ENCODE measurements at regions not wholly inside any gene's neighbourhood (a gene's known extent, or its start where the extent isn't known, plus 50 kb on each side); places are given as distances from the start of the nearest gene placed in this dataset.

DNA sequence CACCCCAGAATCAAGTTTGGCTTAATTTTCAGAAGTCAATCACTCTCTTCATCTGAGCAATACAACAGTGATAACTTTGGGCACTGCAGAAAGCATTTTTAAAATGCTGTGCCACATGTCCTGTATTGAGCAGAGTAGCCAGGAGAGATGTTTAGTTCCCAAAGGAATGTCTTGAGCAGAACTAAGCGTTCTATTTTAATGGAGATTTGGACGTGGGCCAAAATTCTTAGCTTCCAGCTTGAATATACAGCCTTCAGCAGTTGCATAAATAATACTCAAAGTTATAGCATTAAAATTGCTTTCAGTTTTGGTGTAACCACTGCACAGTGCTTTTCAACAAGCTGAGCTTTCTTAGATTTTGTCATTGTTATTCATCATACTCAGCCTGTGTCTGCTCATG, 679.2 kb downstream of the NLGN4X start:
- H3K36me3 ChIP-seq (replicated peaks in 1 of 2): no peaks in the 10 kb centered on the region
- H3K4me3 ChIP-seq: no peak overlapping the region
- WGBS, 4 donors: 17 to 33% (median 26%) methylated on average over 2 of the region's 2 CpGs
- DNase-seq: no peak
- H3K9me3 ChIP-seq (replicated peaks in 1 of 3): peaks cover 0 to 4% (median 0%) of the 10 kb centered on the region in 3 donors
- TF ChIP-seq POLR2A (IDR thresholded peaks at IDR 0.05): no peak
- intact Hi-C loops (cut with DNase I): no loop called here
- no peaks in the 10 kb centered on the region for H3K27me3 ChIP-seq
- H3K27ac ChIP-seq: no peak overlapping the region
- H3K4me1 ChIP-seq (replicated peaks in 1 of 2): no peaks in the 10 kb centered on the region

DNA sequence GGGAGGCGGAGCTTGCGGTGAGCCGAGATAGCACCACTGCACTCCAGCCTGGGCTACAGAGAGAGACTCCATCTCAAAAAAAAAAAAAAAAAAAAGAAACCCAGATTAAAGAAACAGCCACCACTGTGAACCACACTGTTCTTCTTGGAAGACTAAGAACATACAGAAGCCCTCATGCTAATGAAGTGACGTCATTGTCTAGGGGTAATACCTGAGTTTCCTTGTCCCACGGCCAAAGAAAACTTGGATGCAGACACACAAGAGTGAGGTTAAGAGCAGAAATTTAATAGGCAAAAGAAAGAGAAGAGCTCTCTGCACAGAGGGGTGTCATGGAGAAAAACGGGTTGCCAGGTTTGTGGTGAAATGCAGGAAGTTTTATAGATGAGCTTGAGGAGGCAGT, 691.6 kb downstream of the NLGN4X start:
- Histone ChIP-seq H3K27ac (no peak overlapping the region), H3K27me3 (no peaks in the 10 kb centered on the region), H3K36me3 (replicated peaks in 1 of 2) (no peaks in the 10 kb centered on the region), H3K4me1 (replicated peaks in 1 of 2) (no peaks in the 10 kb centered on the region), H3K4me3 (no peak overlapping the region), H3K9me3 (replicated peaks in 1 of 3) (no peaks in the 10 kb centered on the region)
- TF ChIP-seq, protein P1, sequence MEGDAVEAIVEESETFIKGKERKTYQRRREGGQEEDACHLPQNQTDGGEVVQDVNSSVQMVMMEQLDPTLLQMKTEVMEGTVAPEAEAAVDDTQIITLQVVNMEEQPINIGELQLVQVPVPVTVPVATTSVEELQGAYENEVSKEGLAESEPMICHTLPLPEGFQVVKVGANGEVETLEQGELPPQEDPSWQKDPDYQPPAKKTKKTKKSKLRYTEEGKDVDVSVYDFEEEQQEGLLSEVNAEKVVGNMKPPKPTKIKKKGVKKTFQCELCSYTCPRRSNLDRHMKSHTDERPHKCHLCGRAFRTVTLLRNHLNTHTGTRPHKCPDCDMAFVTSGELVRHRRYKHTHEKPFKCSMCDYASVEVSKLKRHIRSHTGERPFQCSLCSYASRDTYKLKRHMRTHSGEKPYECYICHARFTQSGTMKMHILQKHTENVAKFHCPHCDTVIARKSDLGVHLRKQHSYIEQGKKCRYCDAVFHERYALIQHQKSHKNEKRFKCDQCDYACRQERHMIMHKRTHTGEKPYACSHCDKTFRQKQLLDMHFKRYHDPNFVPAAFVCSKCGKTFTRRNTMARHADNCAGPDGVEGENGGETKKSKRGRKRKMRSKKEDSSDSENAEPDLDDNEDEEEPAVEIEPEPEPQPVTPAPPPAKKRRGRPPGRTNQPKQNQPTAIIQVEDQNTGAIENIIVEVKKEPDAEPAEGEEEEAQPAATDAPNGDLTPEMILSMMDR (IDR thresholded peaks at IDR 0.05): no peak
- TF ChIP-seq POLR2A (IDR thresholded peaks at IDR 0.05): no peak
- intact Hi-C loops (cut with DNase I): no loop called here
- no peak for DNase-seq
- WGBS, 4 donors: 71 to 90% (median 77%) methylated on average over 6 of the region's 6 CpGs

DNA sequence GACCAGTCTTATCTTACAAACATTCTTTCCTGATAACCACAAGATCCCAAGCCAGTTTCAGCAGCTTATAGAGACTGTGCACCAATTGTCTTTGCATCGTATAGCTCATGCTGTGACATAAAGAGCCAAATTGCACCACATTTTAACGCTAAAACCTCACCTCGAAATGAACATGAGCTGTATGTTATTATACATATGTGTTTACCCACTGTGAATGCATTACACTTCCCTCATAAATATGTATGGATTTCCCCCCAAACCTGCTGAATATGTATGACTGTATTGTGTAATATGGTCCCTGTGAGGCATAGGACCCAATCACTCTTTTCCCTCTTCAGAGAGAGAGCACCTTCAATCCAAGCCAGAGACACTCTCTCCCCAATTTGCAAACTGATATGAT, 692.4 kb downstream of the NLGN4X start:
- H3K36me3 ChIP-seq (replicated peaks in 1 of 2): no peaks in the 10 kb centered on the region
- H3K27me3 ChIP-seq: no peaks in the 10 kb centered on the region
- no peak for TF ChIP-seq POLR2A (IDR thresholded peaks at IDR 0.05)
- TF ChIP-seq, protein P1 (IDR thresholded peaks at IDR 0.05): no peak
- 46 to 71% (median 66%) methylated on average over 2 to 3 of the region's 3 CpGs for WGBS, 4 donors
- no peak overlapping the region for H3K27ac ChIP-seq
- no peak overlapping the region for H3K4me3 ChIP-seq
- H3K9me3 ChIP-seq (replicated peaks in 1 of 3): no peaks in the 10 kb centered on the region
- intact Hi-C loops (cut with DNase I): no loop called here
- no peaks in the 10 kb centered on the region for H3K4me1 ChIP-seq (replicated peaks in 1 of 2)
- DNase-seq: no peak

DNA sequence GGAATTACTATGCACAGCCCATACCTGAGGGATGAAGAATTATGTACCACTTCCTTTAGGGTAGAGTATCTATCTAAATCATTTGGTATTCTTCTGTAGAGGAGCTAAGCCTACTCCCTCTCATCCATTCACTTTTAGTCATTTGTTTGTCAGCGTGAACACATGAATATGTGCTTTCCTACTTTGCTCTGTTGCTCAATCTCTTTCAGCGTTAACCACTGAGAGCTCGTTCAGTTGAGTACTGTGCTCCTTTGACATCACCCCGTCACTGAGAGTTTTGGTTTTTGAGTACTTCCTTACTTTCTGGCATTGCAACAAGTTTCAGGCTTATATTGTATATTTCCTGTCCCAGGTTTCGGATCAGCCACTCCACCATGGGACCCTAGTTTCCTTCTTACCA, 700.6 kb downstream of the NLGN4X start:
- no peaks in the 10 kb centered on the region for H3K27me3 ChIP-seq
- WGBS, 4 donors: 69 to 83% (median 73%) methylated on average over 5 of the region's 5 CpGs
- H3K4me1 ChIP-seq (replicated peaks in 1 of 2): no peaks in the 10 kb centered on the region
- no peaks in the 10 kb centered on the region for H3K9me3 ChIP-seq (replicated peaks in 1 of 3)
- intact Hi-C loops (cut with DNase I): no loop called here
- H3K4me3 ChIP-seq: no peak overlapping the region
- no peaks in the 10 kb centered on the region for H3K36me3 ChIP-seq (replicated peaks in 1 of 2)
- no peak for DNase-seq
- no peak overlapping the region for H3K27ac ChIP-seq
- TF ChIP-seq, protein P1 (IDR thresholded peaks at IDR 0.05): no peak
- TF ChIP-seq POLR2A (IDR thresholded peaks at IDR 0.05): no peak

GRCh38 chrX:5526191-5526590, 702.5 kb downstream of the NLGN4X start:
- no peaks in the 10 kb centered on the region for H3K36me3 ChIP-seq (replicated peaks in 1 of 2)
- intact Hi-C loops (cut with DNase I): no loop called here
- H3K4me1 ChIP-seq (replicated peaks in 1 of 2): no peaks in the 10 kb centered on the region
- no peaks in the 10 kb centered on the region for H3K9me3 ChIP-seq (replicated peaks in 1 of 3)
- H3K27ac ChIP-seq: no peak overlapping the region
- H3K27me3 ChIP-seq: no peaks in the 10 kb centered on the region
- 49 to 65% (median 57%) methylated on average over 2 of the region's 2 CpGs for WGBS, 4 donors
- no peak for TF ChIP-seq POLR2A (IDR thresholded peaks at IDR 0.05)
- TF ChIP-seq, protein P1 (IDR thresholded peaks at IDR 0.05): no peak
- no peak overlapping the region for H3K4me3 ChIP-seq
- DNase-seq: no peak
